HG03354 (cell line): ENCODE measurements at regions not wholly inside any gene's neighbourhood (a gene's known extent, or its start where the extent isn't known, plus 50 kb on each side); places are given as distances from the start of the nearest gene placed in this dataset.

Source experiments
- ATAC-seq: cut with Tn5 transposase; IDR thresholded peaks from one replicate; pipeline ENCODE4 v1.9.1; 2021; ENCODE audit warnings: mild to moderate bottlenecking; ENCODE audit not compliant: unreplicated experiment, poor library complexity, severe bottlenecking

DNA sequence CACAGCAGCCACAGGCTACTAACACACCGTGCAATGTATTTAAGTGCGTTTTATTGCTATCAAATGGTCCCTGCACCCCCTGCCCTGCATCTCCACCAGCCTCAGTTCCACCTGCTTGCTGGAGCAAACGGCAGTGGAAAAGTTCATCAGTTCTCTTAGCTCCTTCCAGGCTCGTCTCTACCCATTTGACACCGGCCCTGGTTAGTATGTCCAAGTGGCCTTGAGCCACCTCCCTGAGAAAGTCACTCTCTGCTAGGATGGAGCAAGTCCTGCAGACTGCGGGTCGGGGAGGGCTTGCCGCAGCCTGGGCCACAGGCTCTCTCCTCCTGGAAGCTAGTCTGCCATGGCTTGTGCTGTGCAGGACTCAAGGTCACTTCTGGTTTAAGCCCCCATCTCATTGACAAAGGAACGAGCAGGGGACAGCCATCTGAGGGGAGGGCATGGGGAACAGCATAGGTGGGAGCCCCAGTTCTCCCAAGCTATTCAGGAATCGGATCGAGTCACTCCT is 74.9 kb downstream of the RHOB start:
- no peak for ATAC-seq

DNA sequence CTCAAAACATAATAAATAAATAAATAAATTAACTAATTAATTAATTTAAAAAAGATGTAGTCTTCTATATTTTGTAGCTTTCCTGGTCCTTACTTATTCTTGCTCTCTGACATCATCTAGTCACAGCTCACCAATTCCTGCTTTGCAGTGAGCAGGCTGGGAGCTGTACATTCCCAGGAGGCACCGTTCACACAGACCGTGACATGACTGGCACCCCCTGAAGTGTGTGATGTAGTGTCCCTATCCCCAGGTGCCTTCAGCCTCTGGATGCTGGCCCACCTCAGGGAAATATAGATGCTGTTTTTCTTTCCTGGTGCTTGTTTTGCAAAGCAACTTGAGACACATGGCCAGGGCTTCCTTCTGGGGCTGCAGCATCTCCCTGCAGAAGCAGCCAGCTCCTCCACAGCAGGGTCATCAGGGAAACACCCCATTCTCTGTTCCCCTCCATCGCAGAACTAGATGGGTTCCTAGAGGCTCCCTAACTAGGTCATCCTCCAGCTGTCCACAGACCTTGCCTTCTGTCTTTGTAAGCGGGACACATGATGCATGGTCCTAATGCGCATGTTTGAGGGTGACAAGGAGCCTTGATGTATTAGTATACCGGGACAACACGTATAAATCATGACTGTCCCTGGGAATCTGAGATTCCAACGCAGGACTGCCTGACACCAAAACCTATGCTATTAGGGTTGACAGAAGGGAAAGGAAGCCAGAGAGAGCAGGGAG is 76.4 kb downstream of the RHOB start:
- ATAC-seq: no peak

GRCh38 chr2:20523799-20524187 is 76.9 kb downstream of the RHOB start:
- no peak for ATAC-seq

- peak; percentile 69 for ATAC-seq
Observed at GRCh38 chr2:20524412-20525040, 77.7 kb downstream of the RHOB start.

- ATAC-seq: peak; percentile 92
Observed at GRCh38 chr2:20525041-20526035, 78.5 kb downstream of the RHOB start.

DNA sequence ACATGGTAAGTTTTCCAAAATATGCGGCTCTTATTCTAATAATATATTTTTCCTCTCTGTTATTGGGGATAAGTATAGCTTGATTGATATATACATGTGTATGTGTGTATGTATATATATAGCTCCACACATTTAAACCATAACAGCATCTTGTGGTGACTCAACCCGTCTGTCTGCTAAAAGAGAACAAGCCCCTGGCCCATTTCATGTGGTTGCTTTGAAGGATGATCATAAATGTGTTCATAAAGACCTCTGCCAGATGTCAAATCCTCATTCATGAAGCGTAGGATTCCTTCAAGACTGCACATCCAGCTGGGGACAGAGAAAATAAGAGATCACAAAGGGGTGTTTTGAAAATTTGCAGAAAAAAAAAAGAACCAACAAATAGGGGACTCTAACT is 79.3 kb downstream of the RHOB start:
- no peak for ATAC-seq

GRCh38 chr2:20526708-20527107 is 79.8 kb downstream of the RHOB start:
- ATAC-seq: no peak

- ATAC-seq: no peak
Observed at GRCh38 chr2:20528713-20529112, 81.8 kb downstream of the RHOB start.

- ATAC-seq: no peak
Observed at GRCh38 chr2:20530520-20530919, 83.6 kb downstream of the RHOB start.

DNA sequence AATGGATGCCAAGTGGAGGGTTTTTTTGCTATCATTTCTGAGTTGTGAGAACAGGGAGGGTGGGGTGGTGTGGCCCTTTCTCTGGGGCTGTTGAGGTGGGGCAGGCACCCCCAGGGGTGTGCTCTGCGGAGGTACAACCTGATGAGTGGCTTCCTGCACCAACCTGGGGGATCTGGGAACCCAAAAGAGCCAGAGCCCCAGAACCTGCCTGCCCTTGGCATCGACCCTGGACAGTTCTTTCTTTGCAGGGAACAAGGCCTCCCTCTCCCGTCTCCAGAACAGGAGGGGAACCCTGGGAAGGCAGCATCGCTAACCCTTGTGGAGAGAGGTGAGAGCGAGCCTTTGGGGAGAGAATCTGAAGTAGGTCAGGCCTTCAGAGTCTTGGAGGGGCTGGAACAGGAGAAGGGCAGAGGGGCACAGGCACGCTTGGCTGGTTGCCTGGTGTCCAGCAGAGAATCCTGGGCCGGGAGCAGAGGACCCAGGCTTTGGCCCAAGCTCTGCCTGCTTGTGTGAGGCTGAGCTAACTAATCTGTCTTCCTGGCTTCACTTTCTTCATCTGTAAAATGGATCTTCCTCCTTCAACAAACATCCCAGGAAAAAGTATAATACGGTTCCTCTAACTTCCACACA is 84.9 kb downstream of the RHOB start:
- ATAC-seq: no peak

GRCh38 chr2:20532634-20533437 is 86.0 kb downstream of the RHOB start:
- ATAC-seq: no peak

DNA sequence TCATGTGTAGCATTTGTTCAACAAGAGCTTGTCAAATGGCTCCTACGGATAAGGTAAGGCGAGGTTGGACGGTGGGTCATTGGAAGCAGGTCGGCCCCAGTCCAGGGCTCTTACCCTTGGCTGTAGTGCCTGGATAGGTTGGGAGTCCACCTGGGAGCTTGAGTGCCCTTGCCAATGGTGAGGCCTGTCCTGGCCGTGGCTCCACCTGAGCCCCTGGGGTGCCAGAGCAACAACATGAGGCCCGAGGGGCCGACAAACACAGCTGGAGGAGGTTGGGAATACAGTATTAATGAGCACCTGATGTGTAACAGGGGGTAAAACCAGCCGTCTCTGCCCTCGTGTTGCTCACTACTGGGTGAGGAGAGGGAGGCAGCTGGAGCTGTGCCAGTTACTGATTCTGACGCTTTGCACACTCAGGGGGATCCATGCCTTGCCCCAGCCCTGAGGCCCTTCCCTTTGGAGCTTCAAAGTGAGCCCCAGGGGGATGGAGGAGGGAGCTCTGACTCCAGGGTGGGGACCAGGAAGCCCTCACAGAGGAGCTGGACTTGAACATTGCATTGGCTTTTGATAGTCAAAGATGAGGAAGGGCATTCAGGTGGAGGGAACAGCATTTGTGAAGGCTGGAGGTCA is 87.2 kb downstream of the RHOB start:
- ATAC-seq: no peak

DNA sequence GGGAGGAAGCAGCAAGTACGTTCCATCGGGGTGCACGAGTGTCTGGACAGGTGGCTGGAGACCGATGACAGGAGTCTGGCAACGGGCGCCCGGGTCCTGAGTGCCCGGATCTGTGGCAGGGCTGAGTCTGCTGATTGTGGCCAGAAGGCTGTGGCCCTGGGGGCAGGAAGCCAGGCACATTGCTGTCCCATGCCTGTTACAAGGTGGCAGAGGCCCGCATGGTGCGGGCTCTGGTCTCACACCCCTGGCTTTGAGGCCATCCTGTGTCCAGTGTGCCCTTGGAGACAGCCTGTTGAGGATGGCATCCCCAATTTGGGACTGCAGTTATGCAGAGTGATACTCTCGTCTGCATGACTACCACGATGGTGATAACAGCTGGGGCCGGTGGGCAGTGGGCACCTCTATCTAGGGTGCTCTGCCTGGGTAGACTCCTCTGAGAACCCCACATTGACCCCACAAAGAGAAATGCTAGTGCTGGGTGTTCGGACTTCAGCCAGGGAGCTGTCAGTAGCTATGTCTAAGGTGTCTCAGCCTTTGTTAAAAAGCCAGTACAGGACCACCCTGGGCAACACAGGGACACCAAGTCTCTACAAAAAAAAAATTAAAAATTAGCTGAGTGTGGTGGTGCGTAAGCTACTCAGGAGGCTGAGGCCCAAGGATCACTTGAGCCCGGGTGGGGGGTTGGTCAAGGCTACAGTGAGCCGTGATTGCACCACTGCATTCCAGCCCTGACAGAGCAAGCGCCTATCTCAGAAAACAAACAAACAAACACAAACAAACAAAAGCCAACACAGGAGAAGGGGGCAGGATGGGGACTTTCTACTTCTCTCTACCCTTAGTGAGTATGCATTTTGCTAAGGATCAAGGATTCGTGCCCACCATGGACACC is 88.3 kb downstream of the RHOB start:
- no peak for ATAC-seq

DNA sequence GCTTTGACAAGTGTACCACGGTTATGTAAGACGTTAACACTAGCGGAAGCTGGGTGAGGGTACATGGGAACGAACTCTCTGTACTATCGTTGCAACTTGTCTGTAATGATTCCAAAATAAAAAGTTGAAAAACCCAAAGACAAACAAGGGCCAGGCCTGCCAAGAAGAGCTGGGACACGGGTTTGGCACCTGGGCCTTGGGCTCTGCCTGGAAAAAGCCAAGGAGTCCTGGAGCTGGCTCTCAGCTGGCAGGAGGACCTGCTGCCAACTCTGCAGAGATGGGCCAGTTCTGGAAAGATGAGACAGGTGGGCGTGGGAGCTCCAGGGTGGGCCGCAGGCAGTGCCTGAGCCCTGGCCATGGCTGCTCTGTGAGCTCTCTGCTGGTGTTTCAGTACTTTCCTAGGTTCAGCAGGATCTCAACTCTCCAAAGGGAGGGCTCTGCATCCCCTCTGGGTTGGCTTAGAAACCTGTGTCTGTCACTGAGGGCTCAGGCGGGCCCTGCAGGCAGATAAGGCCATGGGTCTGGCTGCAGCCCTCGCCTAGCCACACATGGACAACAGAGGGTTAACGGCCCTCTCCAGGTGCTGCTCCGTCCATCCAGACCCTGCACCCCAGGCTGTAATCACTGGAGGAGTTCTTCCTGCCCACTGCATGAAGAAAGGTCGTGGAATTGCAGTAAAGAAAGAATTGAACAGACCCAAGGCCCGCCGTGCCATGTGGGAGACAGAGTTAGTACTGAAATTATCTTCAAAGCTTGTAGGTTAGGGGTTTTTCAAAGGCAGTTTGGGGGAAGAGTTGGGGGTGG is 89.9 kb downstream of the RHOB start:
- no peak for ATAC-seq

DNA sequence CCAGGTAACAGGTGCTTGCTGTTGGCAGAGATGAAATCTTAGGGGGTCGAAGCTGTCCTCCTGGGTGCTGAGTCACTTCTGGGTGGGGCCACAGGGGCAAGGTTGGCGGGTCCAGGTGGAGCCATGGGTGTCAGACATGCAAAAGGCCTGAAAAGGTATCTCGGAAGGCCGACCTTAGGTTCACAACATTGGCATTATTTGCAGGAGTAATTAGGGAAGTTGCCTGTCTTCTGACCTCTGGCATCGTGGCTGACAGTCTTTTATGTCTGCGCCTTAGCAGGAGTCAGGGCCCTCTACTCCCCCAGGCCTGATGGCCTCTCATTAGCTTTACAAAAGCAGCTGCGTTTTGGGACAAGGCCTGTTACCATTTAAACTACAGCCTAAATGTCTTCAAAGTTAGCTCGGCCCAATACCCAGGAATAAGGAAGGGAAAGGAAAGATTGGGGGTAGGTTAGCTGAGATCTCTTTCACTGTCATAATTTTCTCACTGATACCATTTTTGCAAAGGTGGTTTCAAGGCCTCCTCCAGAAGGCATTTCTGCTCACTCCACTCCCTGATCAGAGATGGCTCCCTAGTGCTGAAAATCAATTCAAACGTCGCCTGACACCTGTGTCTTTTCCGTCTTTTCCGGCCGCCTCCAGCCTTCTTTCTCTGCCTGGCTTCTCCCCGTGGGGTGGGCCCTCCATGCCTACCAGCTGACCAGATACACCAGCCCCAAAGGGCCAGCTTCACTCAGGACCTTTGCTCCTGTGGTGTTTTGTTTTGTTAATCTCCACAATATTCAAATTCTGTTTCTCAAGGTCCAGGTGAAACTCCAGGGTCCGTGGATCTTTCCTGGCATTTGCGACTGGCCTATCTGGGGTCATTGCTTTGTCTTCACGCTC is 90.8 kb downstream of the RHOB start:
- no peak for ATAC-seq
